AG10803 (cell line): ENCODE measurements at regions not wholly inside any gene's neighbourhood (a gene's known extent, or its start where the extent isn't known, plus 50 kb on each side); places are given as distances from the start of the nearest gene placed in this dataset.

Experiments
- DNase-seq: peaks from one replicate; pipeline ENCODE4 v3.0.0; 2010; ENCODE audit warnings: low read depth
- H3K4me3 ChIP-seq: 2 replicates; pipeline ENCODE4 v1.5.1; 2011; ENCODE audit warnings: mild to moderate bottlenecking, low read length, control low read depth
- CTCF ChIP-seq: conservative IDR thresholded peaks from 2 replicates; pipeline ENCODE4 v1.5.1; 2011; ENCODE audit warnings: mild to moderate bottlenecking, low read length, control low read depth, inconsistent platforms

GRCh38 chr13:26816881-26817280 is 56.3 kb upstream of the GPR12 start:
- H3K4me3 ChIP-seq: no peak overlapping the region
- no peak for DNase-seq
- TF ChIP-seq CTCF: no peak

- DNase-seq: no peak
- TF ChIP-seq CTCF: no peak
- no peak overlapping the region for H3K4me3 ChIP-seq
Observed at GRCh38 chr13:26813980-26814348, 53.4 kb upstream of the GPR12 start.

GRCh38 chr13:26813321-26813979 is 52.9 kb upstream of the GPR12 start:
- DNase-seq: peak; percentile 1
- no peak overlapping the region for H3K4me3 ChIP-seq
- no peak for TF ChIP-seq CTCF

GRCh38 chr13:26811581-26811980 is 51.0 kb upstream of the GPR12 start:
- no peak for DNase-seq
- no peak for TF ChIP-seq CTCF
- H3K4me3 ChIP-seq: no peak overlapping the region
